ENCODE measurements at regions not wholly inside any gene's neighbourhood (a gene's known extent, or its start where the extent isn't known, plus 50 kb on each side); places are given as distances from the start of the nearest gene placed in this dataset.

- Histone ChIP-seq H3K9ac (ENCODE audit: low read length) (no peak overlapping the region), H3K27ac (ENCODE audit: low read length in 2 of 2) (no peak overlapping the region), H3K4me1 (ENCODE audit: control insufficient read depth in 2 of 2, insufficient read depth in 2 of 2, low read length in 2 of 2) (no peaks in the 10 kb centered on the region), H3K79me2 (ENCODE audit: control insufficient read depth, insufficient read depth, low read length) (no peaks in the 10 kb centered on the region), H3K27me3 (replicated peaks in 1 of 4; ENCODE audit: control extremely low read depth in 1 of 4, control insufficient read depth in 3 of 4, insufficient read depth in 4 of 4, low read length in 3 of 4) (no peaks in the 10 kb centered on the region), H2AFZ (ENCODE audit: insufficient read depth, low read depth, low read length, poor library complexity, severe bottlenecking) (no peak overlapping the region), H3K9me3 (ENCODE audit: control extremely low read depth in 1 of 3, control insufficient read depth in 2 of 3, insufficient read depth in 1 of 3, low read length in 2 of 3) (peaks cover 0 to 8% (median 0%) of the 10 kb centered on the region in 3 donors), H4K20me1 (ENCODE audit: control insufficient read depth, insufficient read depth, low read length, poor library complexity, severe bottlenecking) (no peaks in the 10 kb centered on the region), H3K4me2 (replicated peaks; ENCODE audit: low read depth, low read length, poor library complexity, severe bottlenecking) (no peak overlapping the region), H3K4me3 (ENCODE audit: control extremely low read depth in 1 of 5, extremely low read depth in 1 of 5, insufficient read depth in 1 of 5, low read depth in 2 of 5, low read length in 4 of 5) (no peak overlapping the region), H3K36me3 (replicated peaks in 1 of 2; ENCODE audit: control extremely low read depth in 1 of 2, control insufficient read depth in 1 of 2, extremely low read depth in 1 of 2, insufficient read depth in 2 of 2, low read length in 1 of 2) (no peaks in the 10 kb centered on the region)
- WGBS (ENCODE audit: insufficient coverage): 90% methylated on average over 3 of the region's 4 CpGs
- H3K27me3 Mint-ChIP-seq: peaks cover 3% of the 10 kb centered on the region
- TF ChIP-seq EZH2 (IDR thresholded peaks at IDR 0.05; ENCODE audit: borderline replicate concordance, insufficient read depth, low read depth, low read length, poor library complexity, severe bottlenecking) (no peak), CTCF (IDR thresholded peaks at IDR 0.05) (no peak)
- H3K9me3 Mint-ChIP-seq (ENCODE audit: insufficient read depth): no peaks in the 10 kb centered on the region
- CTCF ChIA-PET: no interaction called here
- no peak overlapping the region for H3K4me3 Mint-ChIP-seq
- ATAC-seq (ENCODE audit: low read depth) (no peak), DNase-seq (no peak)
- no peak overlapping the region for H3K27ac Mint-ChIP-seq
- no peaks in the 10 kb centered on the region for H3K4me1 Mint-ChIP-seq
- POLR2A ChIA-PET: no interaction called here
- intact Hi-C loops (cut with micrococcal nuclease): no loop called here
Measured at GRCh38 chr10:1903982-1904381, 166.7 kb upstream of the ADARB2 start.

GRCh38 chr10:1896153-1896552, 158.8 kb upstream of the ADARB2 start:
- POLR2A ChIA-PET: no interaction called here
- Mint-ChIP-seq H3K9me3 (ENCODE audit: insufficient read depth) (no peaks in the 10 kb centered on the region), H3K27ac (no peak overlapping the region), H3K27me3 (peaks cover 3% of the 10 kb centered on the region), H3K4me1 (no peaks in the 10 kb centered on the region), H3K4me3 (no peak overlapping the region)
- CTCF ChIA-PET: no interaction called here
- Histone ChIP-seq H3K4me1 (ENCODE audit: control insufficient read depth in 2 of 2, insufficient read depth in 2 of 2, low read length in 2 of 2) (no peaks in the 10 kb centered on the region), H3K9ac (ENCODE audit: low read length) (no peak overlapping the region), H3K36me3 (replicated peaks in 1 of 2; ENCODE audit: control extremely low read depth in 1 of 2, control insufficient read depth in 1 of 2, extremely low read depth in 1 of 2, insufficient read depth in 2 of 2, low read length in 1 of 2) (no peaks in the 10 kb centered on the region), H2AFZ (ENCODE audit: insufficient read depth, low read depth, low read length, poor library complexity, severe bottlenecking) (no peak overlapping the region), H3K9me3 (ENCODE audit: control extremely low read depth in 1 of 3, control insufficient read depth in 2 of 3, insufficient read depth in 1 of 3, low read length in 2 of 3) (no peaks in the 10 kb centered on the region), H3K4me3 (ENCODE audit: control extremely low read depth in 1 of 5, extremely low read depth in 1 of 5, insufficient read depth in 1 of 5, low read depth in 2 of 5, low read length in 4 of 5) (no peak overlapping the region), H3K27me3 (replicated peaks in 1 of 4; ENCODE audit: control extremely low read depth in 1 of 4, control insufficient read depth in 3 of 4, insufficient read depth in 4 of 4, low read length in 3 of 4) (no peaks in the 10 kb centered on the region), H4K20me1 (ENCODE audit: control insufficient read depth, insufficient read depth, low read length, poor library complexity, severe bottlenecking) (no peaks in the 10 kb centered on the region), H3K4me2 (replicated peaks; ENCODE audit: low read depth, low read length, poor library complexity, severe bottlenecking) (no peak overlapping the region), H3K79me2 (ENCODE audit: control insufficient read depth, insufficient read depth, low read length) (no peaks in the 10 kb centered on the region), H3K27ac (ENCODE audit: low read length in 2 of 2) (no peak overlapping the region)
- DNase-seq (no peak), ATAC-seq (ENCODE audit: low read depth) (no peak)
- TF ChIP-seq CTCF (IDR thresholded peaks at IDR 0.05): no peak
- no peak for TF ChIP-seq EZH2 (IDR thresholded peaks at IDR 0.05; ENCODE audit: borderline replicate concordance, insufficient read depth, low read depth, low read length, poor library complexity, severe bottlenecking)
- intact Hi-C loops (cut with micrococcal nuclease): no loop called here
- 82% methylated on average over 5 of the region's 5 CpGs for WGBS (ENCODE audit: insufficient coverage)

All from B cell (primary cell).